ENCODE measurements at regions not wholly inside any gene's neighbourhood (a gene's known extent, or its start where the extent isn't known, plus 50 kb on each side); places are given as distances from the start of the nearest gene placed in this dataset.

- Histone ChIP-seq H3K9me3 (replicated peaks in 1 of 3) (no peaks in the 10 kb centered on the region), H3K27ac (no peak overlapping the region), H3K4me3 (no peak overlapping the region), H3K27me3 (no peaks in the 10 kb centered on the region), H3K4me1 (replicated peaks in 1 of 2) (no peaks in the 10 kb centered on the region), H3K36me3 (replicated peaks in 1 of 2) (no peaks in the 10 kb centered on the region)
- no peak for DNase-seq
- intact Hi-C loops (cut with DNase I): no loop called here
- no peak for TF ChIP-seq CTCF (IDR thresholded peaks at IDR 0.05)
- TF ChIP-seq POLR2A (IDR thresholded peaks at IDR 0.05): no peak
- WGBS, 4 donors: 91 to 96% (median 94%) methylated on average over 9 to 16 of the region's 16 CpGs
Measured at GRCh38 chr2:120884472-120885290, 149.0 kb downstream of the GLI2 start.

GRCh38 chr2:120885321-120885720, 149.7 kb downstream of the GLI2 start:
- H3K27me3 ChIP-seq: no peaks in the 10 kb centered on the region
- no peaks in the 10 kb centered on the region for H3K4me1 ChIP-seq (replicated peaks in 1 of 2)
- TF ChIP-seq CTCF (IDR thresholded peaks at IDR 0.05) (peak in 1 of 6 experiments; percentile 23), POLR2A (IDR thresholded peaks at IDR 0.05) (no peak)
- DNase-seq: no peak
- intact Hi-C loops (cut with DNase I): no loop called here
- H3K36me3 ChIP-seq (replicated peaks in 1 of 2): no peaks in the 10 kb centered on the region
- H3K4me3 ChIP-seq: no peak overlapping the region
- 72 to 85% (median 78%) methylated on average over 3 to 11 of the region's 11 CpGs for WGBS, 4 donors
- no peak overlapping the region for H3K27ac ChIP-seq
- H3K9me3 ChIP-seq (replicated peaks in 1 of 3): no peaks in the 10 kb centered on the region

GRCh38 chr2:120885749-120886148, 150.1 kb downstream of the GLI2 start:
- intact Hi-C loops (cut with DNase I): no loop called here

More at GRCh38 chr2:120885749-120886148, 150.1 kb downstream of the GLI2 start:
- Histone ChIP-seq H3K9me3 (replicated peaks in 1 of 3) (no peaks in the 10 kb centered on the region), H3K4me1 (replicated peaks in 1 of 2) (no peaks in the 10 kb centered on the region), H3K27me3 (no peaks in the 10 kb centered on the region), H3K36me3 (replicated peaks in 1 of 2) (no peaks in the 10 kb centered on the region), H3K4me3 (no peak overlapping the region), H3K27ac (no peak overlapping the region)
- DNase-seq: no peak
- 87 to 100% (median 93%) methylated on average over 4 of the region's 4 CpGs for WGBS, 4 donors
- TF ChIP-seq CTCF (IDR thresholded peaks at IDR 0.05) (no peak), POLR2A (IDR thresholded peaks at IDR 0.05) (no peak)
